Mucosa of rectum (tissue), 2 donors: ENCODE measurements at regions not wholly inside any gene's neighbourhood (a gene's known extent, or its start where the extent isn't known, plus 50 kb on each side); places are given as distances from the start of the nearest gene placed in this dataset.
"Not testable (repeated sequence)": the region's sequence is repeated elsewhere in the genome, so short reads cannot be mapped to it uniquely, and the experiment has no call there.

Source experiments
- H3K27ac ChIP-seq, 2 donors: one replicate each; pipeline ENCODE4 v1.7.0; 2013; ENCODE audit warnings: inconsistent platforms in 2 of 2, low read depth in 2 of 2, low read length in 2 of 2
- H3K27me3 ChIP-seq, 2 donors: one replicate each; pipeline ENCODE4 v1.7.0; 2013; ENCODE audit warnings: low read length in 2 of 2; ENCODE audit not compliant: control insufficient read depth in 2 of 2, insufficient read depth in 2 of 2
- H3K36me3 ChIP-seq, 2 donors: one replicate each; pipeline ENCODE4 v1.7.0; 2013; ENCODE audit warnings: low read length in 2 of 2; ENCODE audit not compliant: control insufficient read depth in 2 of 2, insufficient read depth in 2 of 2
- H3K4me1 ChIP-seq, 2 donors: one replicate each; pipeline ENCODE4 v1.7.0; 2013; ENCODE audit warnings: low read length in 2 of 2, mild to moderate bottlenecking in 1 of 2; ENCODE audit not compliant: control insufficient read depth in 2 of 2, insufficient read depth in 2 of 2
- H3K4me3 ChIP-seq, 2 donors: one replicate each; pipeline ENCODE4 v1.7.0; 2013; ENCODE audit warnings: low read length in 2 of 2
- H3K9ac ChIP-seq, 2 donors: one replicate each; pipeline ENCODE4 v1.7.0; 2013; ENCODE audit warnings: low read length in 2 of 2, low read depth in 1 of 2, mild to moderate bottlenecking in 1 of 2
- H3K9me3 ChIP-seq, 2 donors: one replicate each; pipeline ENCODE4 v1.7.0; 2013; ENCODE audit warnings: low read length in 2 of 2; ENCODE audit not compliant: control insufficient read depth in 2 of 2
- donor health status: healthy.
- donor health status: Normal muscosa, but diverticular disease.

DNA sequence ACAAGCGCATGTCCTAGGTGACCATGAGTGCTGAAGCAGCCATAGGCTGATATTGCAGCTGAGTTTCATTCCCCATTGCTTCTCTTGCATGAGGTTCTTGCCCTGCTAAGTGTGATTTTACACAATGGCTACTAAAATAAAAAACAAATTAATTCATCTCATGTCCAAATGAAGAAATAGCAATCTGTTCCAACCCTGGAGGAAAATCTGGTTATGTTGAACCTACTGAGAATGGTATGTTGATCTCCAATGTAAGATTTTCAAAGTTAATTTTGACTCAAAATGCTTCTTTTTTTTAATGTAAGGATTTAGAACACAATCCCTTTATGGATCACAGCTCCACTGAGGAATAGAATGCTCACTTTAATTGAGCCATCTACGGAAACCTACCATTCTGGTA, 254.2 kb upstream of the CRBN start:
- no peak overlapping the region for H3K9ac ChIP-seq
- no peak overlapping the region for H3K4me3 ChIP-seq
- H3K9me3 ChIP-seq, result no peaks in the 10 kb centered on the region
- H3K27ac ChIP-seq, result no peak overlapping the region
- H3K4me1 ChIP-seq, result no peaks in the 10 kb centered on the region
- no peaks in the 10 kb centered on the region for H3K36me3 ChIP-seq
- no peaks in the 10 kb centered on the region for H3K27me3 ChIP-seq

GRCh38 chr3:3429841-3430240, 250.3 kb upstream of the CRBN start:
- Histone ChIP-seq H3K27ac (no peak overlapping the region), H3K4me1 (no peaks in the 10 kb centered on the region), H3K36me3 (no peaks in the 10 kb centered on the region), H3K9ac (no peak overlapping the region), H3K4me3 (no peak overlapping the region), H3K9me3 (no peaks in the 10 kb centered on the region), H3K27me3 (no peaks in the 10 kb centered on the region)

DNA sequence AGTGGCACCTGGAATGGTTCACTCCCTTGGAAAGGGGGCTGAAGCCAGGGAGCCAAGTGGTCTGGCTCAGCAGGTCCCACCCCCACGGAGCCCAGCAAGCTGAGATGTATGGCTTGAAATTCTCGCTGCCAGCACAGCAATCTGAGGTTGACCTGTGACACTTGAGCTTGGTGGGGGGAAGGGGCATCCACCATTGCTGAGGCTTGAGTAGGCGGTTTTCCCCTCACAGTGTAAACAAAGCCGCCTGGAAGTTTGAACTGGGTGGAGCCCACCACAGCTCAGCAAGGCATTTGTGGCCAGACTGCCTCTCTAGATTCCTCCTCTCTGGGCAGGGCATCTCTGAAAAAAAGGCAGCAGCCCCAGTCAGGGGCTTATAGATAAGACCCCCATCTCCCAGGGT, 228.2 kb upstream of the CRBN start:
- H3K9me3 ChIP-seq, H3K36me3 ChIP-seq, H3K4me1 ChIP-seq, H3K9ac ChIP-seq, H3K27ac ChIP-seq, H3K4me3 ChIP-seq, H3K27me3 ChIP-seq: not testable (repeated sequence)

- Histone ChIP-seq H3K4me3 (no peak overlapping the region), H3K27me3 (no peaks in the 10 kb centered on the region), H3K36me3 (no peaks in the 10 kb centered on the region), H3K4me1 (no peaks in the 10 kb centered on the region), H3K27ac (no peak overlapping the region), H3K9ac (no peak overlapping the region), H3K9me3 (peaks cover 0 to 6% of the 10 kb centered on the region in 2 donors)
Measured at GRCh38 chr3:3405131-3405530, 225.6 kb upstream of the CRBN start.

- H3K36me3 ChIP-seq, result no peaks in the 10 kb centered on the region
- no peak overlapping the region for H3K4me3 ChIP-seq
- H3K9ac ChIP-seq, result no peak overlapping the region
Measured at GRCh38 chr3:3403700-3404099, 224.2 kb upstream of the CRBN start.

GRCh38 chr3:3392946-3393345, 213.5 kb upstream of the CRBN start:
- Histone ChIP-seq H3K27ac (no peak overlapping the region), H3K36me3 (no peaks in the 10 kb centered on the region), H3K4me3 (no peak overlapping the region), H3K27me3 (no peaks in the 10 kb centered on the region), H3K4me1 (no peaks in the 10 kb centered on the region), H3K9ac (no peak overlapping the region), H3K9me3 (peaks cover 0 to 2% of the 10 kb centered on the region in 2 donors)

More at GRCh38 chr3:3403700-3404099, 224.2 kb upstream of the CRBN start:
- no peak overlapping the region for H3K27ac ChIP-seq
- H3K9me3 ChIP-seq, result peaks cover 0 to 7% of the 10 kb centered on the region in 2 donors
- H3K4me1 ChIP-seq, result no peaks in the 10 kb centered on the region
- no peaks in the 10 kb centered on the region for H3K27me3 ChIP-seq

GRCh38 chr3:3383461-3383860, 204.0 kb upstream of the CRBN start:
- Histone ChIP-seq H3K27me3 (no peaks in the 10 kb centered on the region), H3K36me3 (no peaks in the 10 kb centered on the region), H3K4me3 (no peak overlapping the region), H3K9ac (no peak overlapping the region), H3K4me1 (no peaks in the 10 kb centered on the region), H3K27ac (no peak overlapping the region), H3K9me3 (no peaks in the 10 kb centered on the region)

- H3K36me3 ChIP-seq, result no peaks in the 10 kb centered on the region
- no peaks in the 10 kb centered on the region for H3K27me3 ChIP-seq
- no peak overlapping the region for H3K4me3 ChIP-seq
- H3K9me3 ChIP-seq, result no peaks in the 10 kb centered on the region
- H3K27ac ChIP-seq, result no peak overlapping the region
- H3K9ac ChIP-seq, result no peak overlapping the region
- H3K4me1 ChIP-seq, result no peaks in the 10 kb centered on the region
Measured at GRCh38 chr3:3372210-3372777, 192.8 kb upstream of the CRBN start.

GRCh38 chr3:3368306-3368705, 188.8 kb upstream of the CRBN start:
- no peak overlapping the region for H3K9ac ChIP-seq
- H3K4me3 ChIP-seq, result no peak overlapping the region
- H3K4me1 ChIP-seq, result no peaks in the 10 kb centered on the region
- H3K27me3 ChIP-seq, result no peaks in the 10 kb centered on the region
- no peaks in the 10 kb centered on the region for H3K9me3 ChIP-seq
- no peak overlapping the region for H3K27ac ChIP-seq
- no peaks in the 10 kb centered on the region for H3K36me3 ChIP-seq

GRCh38 chr3:3366386-3366785, 186.9 kb upstream of the CRBN start:
- no peak overlapping the region for H3K4me3 ChIP-seq
- no peak overlapping the region for H3K9ac ChIP-seq
- no peaks in the 10 kb centered on the region for H3K27me3 ChIP-seq
- no peaks in the 10 kb centered on the region for H3K9me3 ChIP-seq
- no peaks in the 10 kb centered on the region for H3K36me3 ChIP-seq
- no peaks in the 10 kb centered on the region for H3K4me1 ChIP-seq
- H3K27ac ChIP-seq, result no peak overlapping the region

DNA sequence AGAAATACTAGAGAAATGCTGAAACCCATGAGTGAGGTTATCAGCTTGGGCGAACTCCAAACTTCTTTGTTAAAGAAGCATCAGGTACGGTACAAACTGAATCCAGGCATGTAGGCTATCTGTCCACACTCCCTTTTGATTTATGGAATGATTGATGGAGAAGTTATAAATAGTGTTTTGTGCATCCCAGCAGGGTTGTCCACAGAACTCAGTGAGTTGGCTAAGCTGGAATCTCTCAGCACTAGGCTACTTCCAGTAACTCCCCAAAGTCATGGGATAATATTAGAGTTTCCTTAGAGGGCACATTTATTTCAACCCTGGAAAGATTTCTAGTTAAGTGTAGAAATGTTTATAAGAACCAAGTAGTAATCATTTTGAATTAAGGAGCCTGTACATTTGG, 186.2 kb upstream of the CRBN start:
- H3K4me3 ChIP-seq, result no peak overlapping the region
- H3K4me1 ChIP-seq, result no peaks in the 10 kb centered on the region
- H3K36me3 ChIP-seq, result no peaks in the 10 kb centered on the region
- no peak overlapping the region for H3K27ac ChIP-seq
- H3K9me3 ChIP-seq, result no peaks in the 10 kb centered on the region
- no peak overlapping the region for H3K9ac ChIP-seq
- H3K27me3 ChIP-seq, result no peaks in the 10 kb centered on the region
